ENCODE measurements at regions not wholly inside any gene's neighbourhood (a gene's known extent, or its start where the extent isn't known, plus 50 kb on each side); places are given as distances from the start of the nearest gene placed in this dataset.

DNA sequence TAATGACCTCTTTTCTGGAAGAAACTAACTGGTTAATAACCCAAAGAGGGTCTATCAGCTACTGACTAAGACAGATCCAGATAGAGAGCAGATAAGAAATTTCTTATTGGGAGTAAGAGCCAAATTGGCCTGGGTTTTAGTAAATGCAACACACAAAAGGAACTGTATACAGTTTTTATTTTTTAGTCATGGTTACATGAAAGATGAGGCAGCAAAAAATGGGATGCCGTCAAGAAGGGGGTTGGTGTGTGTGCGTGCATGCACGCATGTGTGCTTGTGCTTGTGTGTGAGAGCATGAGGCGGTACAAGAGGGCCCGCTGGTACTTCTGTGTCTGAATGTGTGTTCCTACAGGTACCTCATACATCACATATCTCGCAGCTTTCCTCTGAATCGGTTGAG, 466.2 kb upstream of the HNRNPA3 start:
- DNase-seq, result no peak

DNA sequence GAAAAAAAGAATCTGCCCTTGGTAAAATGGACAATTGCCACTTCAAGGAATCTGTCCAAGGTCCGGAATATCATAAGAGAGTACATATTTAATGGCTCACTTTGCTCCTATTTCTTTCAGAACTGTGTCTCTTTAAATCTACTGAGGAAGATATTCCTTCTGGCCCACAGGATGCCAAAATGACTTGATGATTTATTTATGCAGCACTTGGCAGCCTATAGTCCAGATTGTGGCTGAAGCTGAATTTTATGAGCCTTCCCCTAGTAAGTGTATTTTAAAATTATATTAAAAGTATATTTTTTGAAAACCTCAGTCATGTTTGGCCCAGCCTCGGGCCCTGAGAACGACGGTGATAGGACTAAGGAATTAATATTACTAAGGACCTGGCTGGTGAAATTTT, 465.1 kb upstream of the HNRNPA3 start:
- no peak for DNase-seq

DNA sequence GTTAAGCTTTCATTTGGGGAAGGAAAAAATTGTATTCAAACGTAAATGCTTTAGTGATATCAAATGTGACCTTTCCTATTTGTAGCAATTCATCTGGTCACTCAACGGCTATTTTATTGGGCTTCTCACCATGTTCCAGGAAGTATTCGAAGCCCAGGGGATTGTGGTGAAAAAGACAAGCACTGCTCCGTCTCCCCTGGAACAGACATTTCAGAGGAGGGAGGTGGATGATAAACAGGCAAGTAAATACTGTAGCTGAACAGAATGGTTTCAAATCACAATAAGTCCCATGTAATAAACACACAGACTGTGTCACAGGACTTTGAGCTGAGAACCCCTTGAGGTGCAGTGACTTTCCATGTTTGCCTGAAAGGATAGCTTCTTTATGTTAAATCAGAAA, 464.7 kb upstream of the HNRNPA3 start:
- DNase-seq, result no peak

DNA sequence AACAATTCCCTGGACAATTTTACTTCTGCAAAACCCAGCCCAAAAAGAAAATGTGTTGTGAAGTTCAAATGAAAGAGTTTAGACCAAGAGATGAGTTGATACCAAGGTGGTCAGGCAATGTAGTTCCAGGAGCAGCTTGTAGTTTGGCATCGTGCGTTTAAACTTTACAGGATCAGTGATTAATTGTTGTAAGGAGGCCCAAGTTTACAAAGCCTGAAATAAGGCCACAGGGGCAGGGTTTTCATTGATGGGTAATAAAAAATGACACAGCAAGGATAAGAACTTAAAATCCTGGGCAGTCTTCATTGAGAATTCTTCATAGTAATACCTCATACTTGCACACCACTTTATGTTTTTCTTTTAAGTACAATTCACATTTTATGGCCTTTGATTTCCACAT, 463.9 kb upstream of the HNRNPA3 start:
- DNase-seq, result no peak

DNA sequence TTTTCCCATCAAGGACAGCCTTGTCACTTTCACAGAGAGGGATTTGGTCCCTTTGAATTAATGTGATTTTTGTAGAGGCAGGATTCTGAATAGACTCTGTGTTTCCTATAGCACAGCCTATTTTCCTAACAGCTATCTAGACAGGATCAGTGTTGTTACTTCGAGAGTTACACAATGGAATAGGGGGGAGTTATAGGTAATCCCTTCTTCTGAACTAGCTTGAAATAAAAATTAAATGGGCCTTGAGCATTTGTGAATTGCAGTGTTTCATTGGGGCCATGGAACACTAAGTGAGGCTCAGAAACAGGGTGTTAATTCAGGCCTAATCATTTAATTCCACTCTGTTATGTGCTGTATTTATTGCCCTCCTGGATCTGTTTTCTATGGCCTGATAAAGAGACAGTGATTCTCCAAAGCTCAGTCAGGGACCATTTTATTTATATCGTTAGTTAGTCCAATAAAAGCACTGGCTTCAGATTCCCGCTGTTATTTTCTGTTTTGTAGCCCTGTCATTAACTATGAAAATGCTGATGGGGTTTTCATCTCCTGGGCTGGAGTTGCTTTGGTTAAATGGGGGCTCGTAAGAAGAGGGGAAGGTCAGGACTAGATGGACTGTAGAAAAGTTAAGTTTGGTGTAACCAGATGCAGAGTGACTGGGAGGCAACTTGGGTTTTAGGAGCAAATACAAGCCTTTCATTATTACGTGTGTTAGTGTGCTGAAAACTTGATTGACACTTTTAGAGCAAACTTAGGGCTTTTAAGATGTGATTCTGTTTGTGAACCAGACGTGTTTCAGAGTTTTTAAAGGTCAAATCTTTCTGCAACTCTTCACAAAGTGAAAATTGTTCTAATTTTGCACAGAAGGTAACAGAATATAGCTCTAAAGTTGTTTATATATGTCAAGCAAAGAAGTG, 461.0 kb upstream of the HNRNPA3 start:
- no peak for DNase-seq

DNA sequence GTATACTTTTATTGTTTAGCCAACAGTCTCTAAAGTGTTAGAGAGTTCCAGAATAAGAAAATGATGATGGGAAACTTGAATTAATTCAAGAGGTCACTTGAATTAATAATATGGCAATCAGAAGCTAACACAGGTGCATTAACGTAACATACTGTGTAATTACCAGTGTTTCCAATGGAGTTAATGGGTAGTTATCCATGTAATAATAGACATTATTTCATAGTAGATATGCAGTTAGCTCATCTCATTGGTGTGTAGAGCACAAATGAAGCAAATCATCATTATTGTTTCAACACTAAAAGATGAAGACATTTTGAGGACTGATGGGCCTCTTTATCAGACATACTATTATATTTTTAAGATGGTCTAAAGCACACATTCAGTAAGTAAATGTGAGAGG, 460.3 kb upstream of the HNRNPA3 start:
- no peak for DNase-seq

DNA sequence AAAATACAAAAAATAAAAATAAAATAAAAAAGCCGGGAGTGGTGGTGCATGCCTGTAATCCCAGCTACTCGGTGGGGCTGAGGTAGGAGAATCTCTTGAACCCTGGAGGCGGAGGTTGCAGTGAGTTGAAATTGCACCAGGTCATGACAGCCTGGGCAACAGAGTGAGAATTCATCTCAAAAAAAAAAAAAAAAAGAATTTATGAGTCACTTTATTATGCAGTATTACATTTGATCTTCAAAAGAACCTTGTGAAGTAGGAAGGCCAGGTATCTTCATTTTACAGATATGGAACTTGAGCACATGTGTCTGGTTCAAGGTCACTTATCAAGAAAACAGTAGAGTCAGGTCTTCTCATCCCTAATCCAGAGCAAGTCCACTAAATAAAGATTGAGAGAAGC, 459.4 kb upstream of the HNRNPA3 start:
- DNase-seq, result no peak

DNA sequence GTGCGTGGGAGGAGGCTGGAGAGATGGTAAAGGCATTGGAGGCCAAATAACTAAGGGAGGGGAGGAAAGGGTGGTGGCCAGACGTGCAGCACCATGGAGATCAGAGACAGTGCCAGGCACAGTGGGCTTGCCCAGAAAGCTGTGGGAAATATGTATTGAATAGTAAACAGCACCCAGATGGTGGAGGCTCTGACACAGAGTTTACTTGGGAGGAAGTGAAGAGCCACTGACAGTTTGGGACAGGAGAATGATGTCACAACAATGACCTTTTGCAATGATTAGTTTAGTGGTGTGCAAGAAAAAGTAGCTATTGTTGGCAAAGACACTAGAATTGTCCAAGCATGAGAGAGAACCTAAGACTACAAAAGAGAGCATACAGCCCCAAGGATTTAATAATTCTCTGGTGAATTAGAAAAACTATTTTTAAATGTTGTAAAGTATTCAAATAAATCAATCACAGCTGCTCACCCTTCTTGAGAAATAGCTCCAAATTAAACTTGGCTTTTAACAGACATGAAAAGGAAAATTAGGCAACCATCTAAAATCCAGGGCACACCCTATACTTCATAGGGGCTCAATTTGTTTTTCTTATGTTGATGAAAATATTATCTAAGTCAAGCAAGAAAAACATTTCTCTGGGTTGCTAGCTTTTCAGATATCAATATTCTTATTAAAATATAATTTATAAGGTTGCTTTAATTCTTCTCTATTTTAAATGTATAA, 458.7 kb upstream of the HNRNPA3 start:
- no peak for DNase-seq

DNA sequence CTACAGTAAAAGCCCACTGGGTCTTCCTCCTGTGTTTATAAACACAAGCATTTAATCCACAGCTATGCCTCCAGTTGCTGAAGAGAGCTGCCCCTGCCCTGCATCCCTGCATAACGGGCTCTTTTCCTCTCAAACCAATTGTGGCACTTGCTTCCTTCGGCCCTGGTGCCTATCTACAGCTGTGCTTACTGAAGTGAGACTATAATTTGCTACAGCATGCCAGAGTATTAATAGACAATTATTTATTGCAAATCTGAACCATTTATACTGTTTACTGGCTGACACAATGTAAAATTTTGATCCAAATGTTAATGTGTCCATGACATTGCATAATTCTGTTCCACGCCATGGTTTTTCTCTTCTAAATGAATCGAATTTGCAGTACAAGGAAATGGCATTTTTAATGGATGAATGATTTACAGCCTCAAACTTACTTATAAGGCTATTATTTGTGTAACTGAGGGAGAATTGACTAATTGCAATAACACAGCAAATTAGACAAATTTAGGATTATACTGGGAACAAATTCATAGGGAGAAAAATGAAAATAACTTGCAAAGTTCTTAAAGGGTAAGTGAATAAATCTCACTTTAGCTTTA, 457.0 kb upstream of the HNRNPA3 start:
- DNase-seq, result no peak

DNA sequence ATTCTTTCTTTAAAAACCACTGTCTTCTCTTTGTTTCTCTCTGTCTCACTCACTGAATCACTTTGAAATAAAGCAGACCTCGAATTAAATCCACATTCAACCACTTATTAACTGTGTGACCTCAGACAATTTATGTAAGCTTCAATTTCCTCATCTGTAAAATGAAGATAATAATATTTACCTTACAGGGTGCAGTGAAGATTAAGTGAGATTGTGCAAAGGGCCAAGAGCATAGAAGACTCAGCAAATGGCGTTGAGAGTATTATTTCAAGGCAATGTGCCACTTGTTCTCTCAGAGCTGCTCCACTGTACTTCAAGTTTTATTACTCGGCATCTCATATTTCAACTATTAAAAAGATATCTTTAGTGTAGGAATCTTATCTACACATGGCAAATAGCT, 454.2 kb upstream of the HNRNPA3 start:
- no peak for DNase-seq

DNA sequence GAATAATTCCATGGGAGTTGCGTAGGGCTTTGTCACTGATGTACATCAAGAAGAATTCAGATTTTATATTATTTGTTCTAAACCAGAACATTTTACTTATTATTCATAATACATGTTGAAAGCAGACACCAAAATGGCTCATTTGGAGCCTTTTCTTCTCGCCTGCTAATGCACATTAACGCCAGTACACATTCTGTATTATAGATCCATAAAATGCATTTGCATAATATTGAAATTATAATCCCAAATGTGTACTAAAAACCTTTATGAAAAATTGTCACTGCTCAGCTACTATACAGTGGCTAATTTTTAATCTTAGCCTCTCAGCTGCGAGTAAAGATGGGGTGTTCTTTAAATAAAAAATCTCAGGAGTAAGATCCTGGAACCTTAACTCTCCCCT, 452.2 kb upstream of the HNRNPA3 start:
- DNase-seq, result no peak

DNA sequence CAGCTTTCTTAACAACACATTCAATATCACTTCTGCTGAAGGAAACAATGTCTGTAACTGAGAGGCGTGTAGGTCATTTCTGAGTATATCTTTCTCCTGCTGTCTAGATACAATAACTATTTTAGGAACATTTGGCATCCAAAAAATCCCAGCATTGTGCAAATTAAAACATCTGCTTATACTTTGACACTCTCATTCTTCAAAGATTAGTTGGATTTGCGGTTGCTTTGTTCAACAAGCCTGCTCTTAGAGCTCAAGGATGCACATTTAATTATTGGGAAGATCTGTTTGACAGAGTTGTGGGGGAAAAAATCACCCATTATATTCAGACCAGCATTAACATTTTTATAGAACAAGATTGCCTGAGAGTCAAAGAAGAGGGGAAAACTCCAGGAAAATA, 449.5 kb upstream of the HNRNPA3 start:
- no peak for DNase-seq

DNA sequence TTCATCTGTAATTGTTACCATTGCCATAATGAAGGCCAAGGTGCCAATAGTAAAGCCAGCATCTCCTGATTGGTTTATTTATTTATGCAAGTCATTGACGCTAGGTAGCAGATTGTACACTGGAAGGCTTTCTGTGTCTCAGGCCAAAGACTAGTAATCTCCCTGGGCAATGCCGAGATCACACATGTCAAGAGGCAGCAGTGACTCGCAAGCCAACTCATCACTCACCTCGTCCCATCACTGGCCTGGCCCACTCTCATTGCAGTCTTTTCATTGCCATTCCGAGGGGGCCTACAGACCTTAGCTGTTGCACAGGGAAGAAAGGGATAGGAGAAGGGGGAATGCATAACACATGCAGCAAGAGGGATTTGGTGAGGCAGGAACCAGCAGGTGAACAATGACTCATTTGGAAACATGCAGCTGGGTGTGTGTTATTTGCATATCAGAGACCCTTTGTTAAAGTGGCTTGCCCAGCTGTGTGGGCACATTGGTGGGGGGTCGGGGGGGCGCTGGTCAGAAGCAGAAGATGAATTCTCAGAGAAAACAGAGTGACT, 448.7 kb upstream of the HNRNPA3 start:
- no peak for DNase-seq

DNA sequence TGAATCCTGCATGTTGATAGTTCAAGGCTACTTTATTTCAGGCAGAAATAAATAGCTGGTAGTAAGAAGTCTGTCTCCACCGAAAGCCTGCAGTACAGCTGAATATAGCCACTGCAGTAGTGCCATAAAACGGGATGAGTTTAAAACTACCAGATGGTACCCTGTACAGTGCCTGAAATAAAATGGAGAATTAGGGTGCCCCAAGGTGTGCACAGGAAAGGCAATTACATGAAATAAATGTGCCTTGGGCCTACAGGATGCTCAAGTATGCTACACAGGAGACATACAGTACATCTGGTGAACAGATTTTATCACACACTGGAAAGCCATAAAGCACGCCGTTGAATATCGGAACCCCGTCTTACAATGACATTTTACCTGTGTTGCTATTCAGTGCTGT, 447.7 kb upstream of the HNRNPA3 start:
- DNase-seq, result no peak

DNA sequence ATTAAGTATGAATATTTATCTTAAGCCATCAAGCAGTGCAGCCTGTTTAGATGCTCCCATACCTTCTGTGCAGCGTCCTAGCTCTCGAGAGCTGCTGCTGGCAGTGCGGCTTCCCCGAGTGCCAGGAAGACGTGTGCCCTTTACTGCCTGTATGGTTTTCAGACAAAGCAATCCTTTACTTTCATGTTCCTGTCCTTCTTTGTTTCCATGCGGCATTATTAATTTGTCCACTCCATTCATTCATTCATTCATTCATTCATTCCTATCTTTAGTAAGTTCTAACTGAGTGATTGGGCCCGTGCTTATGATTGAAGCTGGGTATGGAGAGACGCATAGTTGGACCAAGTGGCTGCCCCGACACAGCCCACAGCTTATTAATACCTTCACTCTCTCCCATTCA, 446.6 kb upstream of the HNRNPA3 start:
- DNase-seq, result no peak

DNA sequence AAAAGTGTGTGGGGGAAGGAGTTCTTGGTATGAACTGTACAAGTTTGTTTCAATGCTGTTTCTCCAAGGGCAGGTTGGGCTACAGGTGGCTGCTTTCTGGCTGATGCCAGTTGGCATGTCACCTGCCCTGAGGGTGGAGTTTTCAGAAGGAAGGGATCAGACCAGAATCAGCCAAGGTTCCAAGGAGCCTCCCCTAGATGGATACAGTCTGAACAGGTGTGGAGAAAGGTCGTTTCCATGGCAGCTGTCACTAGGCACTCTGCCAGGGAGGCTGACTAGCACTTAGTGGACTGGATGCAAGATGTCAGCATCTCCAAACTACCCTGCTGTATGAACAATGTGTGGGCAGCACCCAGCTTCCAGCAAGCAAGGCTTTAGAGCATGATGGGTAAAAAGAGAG, 444.4 kb upstream of the HNRNPA3 start:
- DNase-seq, result no peak

DNA sequence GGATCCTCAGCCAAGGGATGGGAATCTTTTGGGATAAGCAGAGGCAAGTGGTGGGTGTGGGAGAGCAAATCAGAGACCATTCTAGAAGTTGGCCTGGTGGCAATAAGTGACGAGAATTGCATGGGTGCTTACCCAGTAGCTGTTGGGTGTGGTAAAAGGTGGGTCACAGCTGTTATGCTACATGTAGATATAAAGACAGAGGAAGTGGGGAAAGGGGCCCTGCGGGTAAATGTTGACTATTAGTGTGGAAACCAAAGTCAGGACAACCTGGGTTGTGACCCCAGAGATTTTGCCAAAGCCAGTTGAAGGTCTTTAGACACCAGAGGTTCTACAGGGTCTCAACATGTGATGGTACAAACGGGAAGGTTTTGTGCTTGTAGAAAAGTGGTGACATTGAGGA, 443.6 kb upstream of the HNRNPA3 start:
- DNase-seq, result no peak

DNA sequence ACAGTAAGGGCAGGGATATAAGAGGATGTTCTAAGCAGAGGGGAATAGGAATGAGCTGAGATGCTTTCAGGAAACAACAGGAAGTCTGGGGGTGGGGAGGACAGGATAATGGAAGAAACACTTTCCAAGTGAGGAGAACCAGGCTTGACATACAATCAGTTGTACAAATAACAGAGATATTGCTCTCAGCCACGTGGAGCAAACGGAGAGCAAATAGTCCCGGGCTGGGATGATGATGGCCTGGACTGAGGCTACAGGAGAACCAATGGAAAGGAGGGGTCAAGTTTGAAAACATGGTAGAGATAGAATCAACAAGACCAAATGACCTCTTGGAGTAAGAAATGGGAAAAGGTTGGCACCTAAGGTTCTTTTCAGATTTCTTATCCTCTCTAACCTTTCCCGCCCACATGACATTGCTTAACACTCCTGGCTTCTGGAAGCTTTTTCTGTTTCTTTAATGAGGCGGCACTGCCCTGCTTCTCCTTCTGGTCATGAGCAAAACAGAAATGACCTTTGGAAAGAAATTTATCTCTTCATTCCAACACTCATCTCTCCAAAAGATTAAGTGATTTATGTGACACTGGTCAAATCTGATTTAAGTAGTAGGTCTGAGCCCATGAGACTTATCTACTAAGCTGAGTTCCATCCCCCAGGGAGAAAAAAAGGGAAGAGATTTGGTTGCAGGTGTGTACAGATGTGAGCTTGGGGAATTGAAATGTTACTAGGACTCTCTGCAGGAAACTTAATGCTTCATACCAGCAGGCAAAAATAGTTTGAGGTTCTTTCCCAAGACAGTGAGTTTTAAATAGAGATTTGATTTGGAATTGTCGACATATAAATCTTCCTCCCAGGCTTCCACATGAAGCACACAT, 442.9 kb upstream of the HNRNPA3 start:
- no peak for DNase-seq

DNA sequence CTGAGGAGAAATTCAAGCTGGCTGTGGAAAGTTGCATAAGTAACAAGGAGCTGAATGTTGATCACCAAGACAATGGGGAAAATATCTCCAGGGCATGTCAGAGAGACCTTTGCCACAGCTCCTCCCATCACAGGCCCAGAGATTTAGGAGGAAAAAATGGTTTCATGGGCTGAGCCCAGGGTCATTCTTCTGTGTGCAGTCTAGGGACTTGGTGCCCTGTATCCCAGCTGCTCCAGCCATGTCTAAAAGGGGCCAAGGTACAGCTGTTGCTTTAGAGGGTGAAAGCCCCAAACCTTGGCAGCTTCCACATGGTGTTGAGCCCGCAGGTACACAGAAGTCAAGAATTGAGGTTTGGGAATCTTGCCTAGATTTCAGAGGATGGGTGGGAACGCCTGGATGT, 439.8 kb upstream of the HNRNPA3 start:
- no peak for DNase-seq

DNA sequence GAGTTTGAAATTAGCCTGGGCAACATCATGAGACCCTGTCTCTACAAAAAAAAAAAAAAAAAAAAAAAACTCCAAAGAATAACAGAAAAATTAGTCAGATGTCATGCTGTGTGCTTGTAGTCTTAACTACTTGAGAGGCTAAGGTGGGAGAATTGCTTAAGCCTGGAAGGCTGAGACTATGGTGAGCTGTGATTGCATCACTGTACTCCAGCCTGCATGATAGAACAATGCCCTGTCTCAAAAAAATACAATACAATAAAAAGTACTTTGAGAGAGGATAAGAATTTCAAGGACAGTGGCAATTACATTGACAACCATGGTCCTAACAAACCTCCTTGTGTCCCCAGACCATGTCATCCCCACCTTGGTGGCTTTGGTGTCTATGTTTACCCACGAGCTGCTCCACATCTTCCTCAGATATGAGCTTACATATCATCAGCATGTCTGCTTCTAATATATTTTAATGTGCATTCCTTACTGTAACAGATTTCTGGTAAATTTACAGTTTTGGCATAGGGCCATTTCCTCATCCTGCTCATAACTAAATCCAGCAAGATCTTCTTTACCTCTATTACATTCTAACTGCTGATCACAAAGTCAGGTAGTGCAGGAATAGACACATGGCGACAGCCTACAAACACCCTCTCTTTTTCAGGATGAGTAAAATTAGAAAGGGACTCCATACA, 437.7 kb upstream of the HNRNPA3 start:
- DNase-seq, result no peak

DNA sequence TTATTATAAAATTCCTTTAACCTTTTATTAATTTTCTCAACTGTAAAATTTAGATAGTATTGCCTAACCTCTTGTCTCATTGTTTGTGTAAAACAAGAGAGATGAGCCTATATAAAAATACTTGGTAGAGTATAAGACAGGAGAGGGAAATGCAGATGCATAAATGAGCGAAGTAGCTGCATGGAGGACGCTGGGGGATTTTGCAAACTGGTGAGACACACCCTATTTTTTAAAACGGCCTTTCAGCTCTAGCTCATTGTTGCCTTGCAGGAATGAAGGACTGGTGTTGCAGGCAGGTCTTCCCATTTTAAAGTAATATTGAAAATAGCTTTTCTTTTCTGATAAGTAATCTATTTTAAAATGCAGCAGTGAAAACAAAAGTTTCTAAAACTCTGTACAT, 435.3 kb upstream of the HNRNPA3 start:
- no peak for DNase-seq

DNA sequence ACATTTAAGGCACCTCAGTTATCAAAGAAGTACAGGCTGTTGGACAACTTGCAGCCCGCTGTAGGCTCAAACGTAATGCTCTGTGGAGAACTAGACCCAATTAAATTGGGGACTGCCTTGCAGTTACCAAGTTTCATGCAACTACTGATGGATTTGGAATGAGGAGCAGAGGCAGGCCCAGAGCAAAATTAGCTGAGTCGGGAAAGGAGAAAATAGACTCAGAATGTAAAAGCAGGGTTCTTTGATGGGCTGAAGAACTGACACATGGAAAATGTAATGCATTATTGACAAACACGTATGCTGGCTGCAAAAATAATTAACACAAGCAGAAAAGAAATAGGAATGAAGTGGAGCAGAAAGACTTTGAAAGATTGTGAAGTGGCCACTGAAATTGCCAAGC, 432.7 kb upstream of the HNRNPA3 start:
- no peak for DNase-seq

All from CD4-positive, alpha-beta T cell treated with Interleukin-6 for 4 hours (primary cell).